GM23338 (cell line): ENCODE measurements at regions not wholly inside any gene's neighbourhood (a gene's known extent, or its start where the extent isn't known, plus 50 kb on each side); places are given as distances from the start of the nearest gene placed in this dataset.

Experiments
- ATAC-seq: fragments of 200-7000 bp; cut with Tn5 transposase; 3 replicates; pipeline ENCODE4 v1.9.1; 2020
- DNase-seq: peaks from one replicate; pipeline ENCODE4 v3.0.0-alpha.2; 2015; ENCODE audit warnings: low spot score
- H2AFZ ChIP-seq: fragments of 200-600 bp; sonication (generic); 2 replicates; pipeline ENCODE4 v1.8.0; 2016; ENCODE audit warnings: antibody characterized with exemption, mild to moderate bottlenecking, moderate library complexity
- H3F3A ChIP-seq: fragments of 200-600 bp; sonication (generic); replicated peaks from 2 replicates; pipeline ENCODE4 v1.8.0; 2017; ENCODE audit warnings: antibody characterized with exemption, mixed run types, low read depth
- H3K27ac ChIP-seq: fragments of 200-600 bp; sonication (generic); 2 replicates; pipeline ENCODE4 v1.6.1; 2016; ENCODE audit warnings: low read depth
- H3K27me3 ChIP-seq: fragments of 200-600 bp; sonication (generic); 2 replicates; pipeline ENCODE4 v1.8.0; 2016; ENCODE audit warnings: mild to moderate bottlenecking, mixed run types, moderate library complexity; ENCODE audit not compliant: insufficient read depth
- H3K36me3 ChIP-seq: fragments of 200-600 bp; sonication (generic); 2 replicates; pipeline ENCODE4 v1.8.0; 2016; ENCODE audit warnings: mild to moderate bottlenecking; ENCODE audit not compliant: insufficient read depth
- H3K4me1 ChIP-seq: fragments of 200-600 bp; sonication (generic); 2 replicates; pipeline ENCODE4 v1.8.0; 2016; ENCODE audit warnings: mild to moderate bottlenecking, moderate library complexity; ENCODE audit not compliant: insufficient read depth
- H3K4me2 ChIP-seq: fragments of 200-600 bp; sonication (generic); 2 replicates; pipeline ENCODE4 v1.7.1; 2017; ENCODE audit warnings: mixed run types
- H3K4me3 ChIP-seq: fragments of 200-600 bp; sonication (generic); 2 replicates; pipeline ENCODE4 v1.6.1; 2016; ENCODE audit warnings: mixed run types
- H3K79me2 ChIP-seq: fragments of 200-600 bp; sonication (generic); replicated peaks from 2 replicates; pipeline ENCODE4 v1.8.0; 2017; ENCODE audit warnings: mild to moderate bottlenecking; ENCODE audit not compliant: insufficient read depth
- H3K9me2 ChIP-seq: fragments of 200-600 bp; sonication (generic); 2 replicates; pipeline ENCODE4 v1.8.0; 2017; ENCODE audit not compliant: insufficient read depth
- H4K20me1 ChIP-seq: fragments of 200-600 bp; sonication (generic); replicated peaks from 2 replicates; pipeline ENCODE4 v1.8.0; 2017; ENCODE audit warnings: mild to moderate bottlenecking; ENCODE audit not compliant: insufficient read depth
- H3K27ac Mint-ChIP-seq: 2 replicates; pipeline ENCODE4 v1.8.0; 2020; ENCODE audit warnings: inconsistent platforms, mild to moderate bottlenecking, moderate library complexity, mixed read lengths
- H3K27me3 Mint-ChIP-seq: 3 replicates; pipeline ENCODE4 v1.8.0; 2022; ENCODE audit warnings: low read depth, mild to moderate bottlenecking, moderate library complexity, mixed read lengths, inconsistent platforms; ENCODE audit not compliant: insufficient read depth, poor library complexity
- H3K36me3 Mint-ChIP-seq: 3 replicates; pipeline ENCODE4 v1.8.0; 2021; ENCODE audit warnings: low read depth, mild to moderate bottlenecking, inconsistent platforms, moderate library complexity, mixed read lengths
- H3K4me1 Mint-ChIP-seq: 3 replicates; pipeline ENCODE4 v1.8.0; 2020; ENCODE audit warnings: mild to moderate bottlenecking, inconsistent platforms, mixed read lengths
- H3K4me3 Mint-ChIP-seq: 3 replicates; pipeline ENCODE4 v1.8.0; 2021; ENCODE audit warnings: moderate library complexity, mild to moderate bottlenecking, inconsistent platforms, mixed read lengths
- H3K9me3 Mint-ChIP-seq: 3 replicates; pipeline ENCODE4 v1.8.0; 2020; ENCODE audit warnings: moderate library complexity, mild to moderate bottlenecking, inconsistent platforms, mixed read lengths
- CREB1 ChIP-seq: fragments of 250-450 bp; sonication (Bioruptor Pico); IDR thresholded peaks from 2 replicates; pipeline ENCODE4 v1.5.0; 2020; ENCODE audit warnings: low read depth, mild to moderate bottlenecking, moderate library complexity
- CTCF ChIP-seq, 2 experiments: fragments of 200-600 bp in 1 of 2; sonication (generic) in 1 of 2; conservative IDR thresholded peaks; 2 replicates each; pipeline versions ENCODE4 v1.5.1 to v1.6.1; 2016 to 2017; ENCODE audit warnings: antibody characterized with exemption in 2 of 2, low read depth in 2 of 2, mild to moderate bottlenecking in 2 of 2, moderate library complexity in 1 of 2
- EZH2 ChIP-seq: fragments of 200-600 bp; sonication (generic); IDR thresholded peaks from one replicate; pipeline ENCODE4 v1.8.0; 2017; ENCODE audit warnings: antibody characterized with exemption, mild to moderate bottlenecking, low read depth; ENCODE audit not compliant: unreplicated experiment
- JUNB ChIP-seq: IDR thresholded peaks from one replicate; pipeline ENCODE4 v1.6.1; 2016; ENCODE audit warnings: antibody characterized with exemption; ENCODE audit not compliant: unreplicated experiment
- ZNF462 ChIP-seq: fragments of 250-450 bp; sonication (Bioruptor Pico); IDR thresholded peaks from 2 replicates; pipeline ENCODE4 v1.5.0; 2020; ENCODE audit warnings: mild to moderate bottlenecking, moderate library complexity
- TF ChIP-seq, protein P1 (sequence below): IDR thresholded peaks from 2 replicates; pipeline ENCODE4 v1.6.1; 2016; ENCODE audit warnings: antibody characterized with exemption

DNA sequence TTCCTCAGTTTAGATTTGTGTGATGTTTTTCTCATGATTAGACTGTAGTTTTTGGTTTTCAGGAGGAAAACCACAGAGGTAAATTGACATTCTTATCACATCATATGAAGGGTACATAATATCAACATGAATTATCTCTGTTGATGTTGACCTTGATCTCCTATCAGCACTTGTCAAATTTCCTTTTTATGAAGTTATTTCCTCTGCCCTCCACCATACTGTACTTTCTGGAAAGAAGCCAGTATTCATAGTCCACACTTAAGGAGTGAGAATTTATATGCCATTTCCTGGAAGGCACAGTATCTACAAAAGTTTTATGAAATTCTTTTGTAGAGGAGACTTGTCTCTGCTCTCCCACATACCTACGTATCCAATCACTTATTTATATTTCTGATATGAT is 807.2 kb upstream of the MBL2 start:
- Histone ChIP-seq H3K36me3 (no peaks in the 10 kb centered on the region), H3K27ac (no peak overlapping the region), H2AFZ (no peak overlapping the region), H3K79me2 (no peaks in the 10 kb centered on the region), H3K9me2 (peaks cover 4% of the 10 kb centered on the region), H3F3A (no peaks in the 10 kb centered on the region), H3K27me3 (no peaks in the 10 kb centered on the region), H4K20me1 (no peaks in the 10 kb centered on the region), H3K4me2 (no peak overlapping the region), H3K4me1 (no peaks in the 10 kb centered on the region), H3K4me3 (no peak overlapping the region)
- ATAC-seq (no peak), DNase-seq (no peak)
- Mint-ChIP-seq H3K4me3 (no peak overlapping the region), H3K9me3 (peaks cover 4% of the 10 kb centered on the region; the same call in 2 of the 3 replicates), H3K27me3 (peaks cover 5% of the 10 kb centered on the region), H3K27ac (no peak overlapping the region), H3K36me3 (peaks cover 19% of the 10 kb centered on the region), H3K4me1 (peaks cover under 1% of the 10 kb centered on the region; the same call in 1 of the 3 replicates)
- no peak for TF ChIP-seq EZH2
- no peak for TF ChIP-seq JUNB
- no peak for TF ChIP-seq ZNF462 (CRISPR knock-in tag)
- TF ChIP-seq, protein P1, sequence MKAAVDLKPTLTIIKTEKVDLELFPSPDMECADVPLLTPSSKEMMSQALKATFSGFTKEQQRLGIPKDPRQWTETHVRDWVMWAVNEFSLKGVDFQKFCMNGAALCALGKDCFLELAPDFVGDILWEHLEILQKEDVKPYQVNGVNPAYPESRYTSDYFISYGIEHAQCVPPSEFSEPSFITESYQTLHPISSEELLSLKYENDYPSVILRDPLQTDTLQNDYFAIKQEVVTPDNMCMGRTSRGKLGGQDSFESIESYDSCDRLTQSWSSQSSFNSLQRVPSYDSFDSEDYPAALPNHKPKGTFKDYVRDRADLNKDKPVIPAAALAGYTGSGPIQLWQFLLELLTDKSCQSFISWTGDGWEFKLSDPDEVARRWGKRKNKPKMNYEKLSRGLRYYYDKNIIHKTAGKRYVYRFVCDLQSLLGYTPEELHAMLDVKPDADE: no peak
- no peak for TF ChIP-seq CREB1 (CRISPR knock-in tag)
- no peak for TF ChIP-seq CTCF (conservative IDR thresholded peaks at IDR 0.05; ENCODE audit: low read depth in 2 of 2)
